ENCODE measurements at regions not wholly inside any gene's neighbourhood (a gene's known extent, or its start where the extent isn't known, plus 50 kb on each side); places are given as distances from the start of the nearest gene placed in this dataset.
A peak's percentile ranks its signal among the peaks of the same experiment; 100 is the strongest.
"Not testable (repeated sequence)": the region's sequence is repeated elsewhere in the genome, so short reads cannot be mapped to it uniquely, and the experiment has no call there.

DNA sequence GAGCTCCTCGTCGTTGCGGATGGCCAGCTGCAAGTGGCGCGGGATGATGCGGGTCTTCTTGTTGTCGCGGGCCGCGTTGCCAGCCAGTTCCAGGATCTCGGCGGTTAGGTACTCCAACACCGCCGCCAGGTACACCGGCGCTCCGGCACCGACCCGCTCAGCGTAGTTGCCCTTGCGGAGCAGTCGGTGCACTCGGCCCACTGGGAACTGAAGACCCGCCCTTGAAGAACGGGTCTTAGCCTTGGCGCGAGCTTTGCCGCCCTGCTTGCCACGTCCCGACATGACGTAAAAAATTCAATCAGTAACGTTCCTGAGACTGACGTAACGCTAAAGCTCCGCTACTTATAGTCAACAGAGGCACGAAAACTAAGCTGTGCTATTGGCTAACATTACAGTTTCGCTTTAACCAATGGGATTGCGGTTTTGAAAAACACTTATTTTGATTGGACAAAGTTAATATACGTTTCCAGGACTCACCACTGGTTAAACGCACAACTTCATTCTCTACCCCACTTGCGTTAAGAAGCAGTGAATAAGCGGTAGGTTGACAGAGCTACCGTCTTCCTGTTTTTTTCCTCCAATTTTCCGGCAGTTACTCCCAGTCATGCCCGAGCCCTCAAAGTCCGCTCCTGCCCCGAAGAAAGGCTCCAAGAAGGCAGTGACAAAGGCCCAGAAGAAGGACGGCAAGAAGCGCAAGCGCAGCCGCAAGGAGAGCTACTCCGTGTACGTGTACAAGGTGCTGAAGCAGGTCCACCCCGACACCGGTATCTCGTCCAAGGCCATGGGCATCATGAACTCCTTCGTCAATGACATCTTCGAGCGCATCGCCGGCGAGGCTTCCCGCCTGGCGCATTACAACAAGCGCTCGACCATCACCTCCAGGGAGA is 73.9 kb downstream of the OR2B2 start:
- peak; percentile 100 for DNase-seq (ENCODE audit: extremely low read depth, low read depth)
- TF ChIP-seq CTCF (IDR thresholded peaks at IDR 0.05; ENCODE audit: low read depth, low read length, missing control alignments) = no peak
- H3K4me3 ChIP-seq (replicated peaks; ENCODE audit: low read depth, low read length) = peak overlapping the region; percentile 84

GRCh38 chr6:27837625-27838057 is 74.6 kb downstream of the OR2B2 start:
- H3K4me3 ChIP-seq (replicated peaks; ENCODE audit: low read depth, low read length) = peak overlapping the region; percentile 84
- DNase-seq (ENCODE audit: extremely low read depth, low read depth) = no peak
- TF ChIP-seq CTCF (IDR thresholded peaks at IDR 0.05; ENCODE audit: low read depth, low read length, missing control alignments) = no peak

GRCh38 chr6:27836783-27837624 is 75.2 kb downstream of the OR2B2 start:
- DNase-seq (ENCODE audit: extremely low read depth, low read depth) = peak; percentile 78

DNA sequence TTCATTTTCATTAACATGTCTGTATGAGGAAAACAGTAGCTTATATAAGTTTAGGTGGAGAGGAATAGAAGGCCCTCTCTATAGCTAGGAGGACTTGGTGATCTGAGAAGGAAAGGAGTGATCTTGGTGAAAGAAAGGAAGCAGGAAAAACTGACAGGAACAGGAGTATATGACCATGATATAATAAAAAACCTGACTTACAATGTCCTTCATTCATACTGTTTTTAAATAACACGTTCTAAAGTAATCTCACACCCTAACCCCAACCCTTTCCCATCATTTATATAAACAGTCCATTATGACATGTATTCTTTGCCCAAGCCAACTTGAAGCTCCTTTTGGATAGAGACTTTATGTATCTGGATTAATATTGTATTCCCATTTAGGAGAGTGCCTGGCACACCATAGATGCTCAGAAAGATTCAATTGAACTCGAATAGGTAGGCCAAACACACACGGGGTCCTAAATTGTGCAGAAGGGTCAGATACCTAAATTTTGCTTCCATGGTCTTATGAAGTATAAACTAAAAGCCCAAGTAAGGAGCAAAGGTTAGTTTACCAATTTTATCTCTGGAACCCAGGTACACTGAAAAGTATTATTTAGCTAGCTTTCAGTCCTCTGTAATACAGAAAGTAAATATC is 75.9 kb downstream of the OR2B2 start:
- DNase-seq (ENCODE audit: extremely low read depth, low read depth) = no peak
- peak overlapping the region; percentile 84 for H3K4me3 ChIP-seq (replicated peaks; ENCODE audit: low read depth, low read length)
- no peak for TF ChIP-seq CTCF (IDR thresholded peaks at IDR 0.05; ENCODE audit: low read depth, low read length, missing control alignments)

More at GRCh38 chr6:27836783-27837624, 75.2 kb downstream of the OR2B2 start:
- TF ChIP-seq CTCF (IDR thresholded peaks at IDR 0.05; ENCODE audit: low read depth, low read length, missing control alignments) = no peak
- H3K4me3 ChIP-seq (replicated peaks; ENCODE audit: low read depth, low read length) = peak overlapping the region; percentile 84

GRCh38 chr6:27834879-27835549 is 77.2 kb downstream of the OR2B2 start:
- H3K4me3 ChIP-seq (replicated peaks; ENCODE audit: low read depth, low read length) = no peak overlapping the region
- no peak for TF ChIP-seq CTCF (IDR thresholded peaks at IDR 0.05; ENCODE audit: low read depth, low read length, missing control alignments)
- no peak for DNase-seq (ENCODE audit: extremely low read depth, low read depth)

GRCh38 chr6:27834384-27834783 is 77.8 kb downstream of the OR2B2 start:
- no peak for DNase-seq (ENCODE audit: extremely low read depth, low read depth)
- no peak overlapping the region for H3K4me3 ChIP-seq (replicated peaks; ENCODE audit: low read depth, low read length)
- TF ChIP-seq CTCF (IDR thresholded peaks at IDR 0.05; ENCODE audit: low read depth, low read length, missing control alignments) = no peak

GRCh38 chr6:27831434-27832081 is 80.6 kb downstream of the OR2B2 start:
- H3K4me3 ChIP-seq (replicated peaks; ENCODE audit: low read depth, low read length) = peak overlapping the region; percentile 60

DNA sequence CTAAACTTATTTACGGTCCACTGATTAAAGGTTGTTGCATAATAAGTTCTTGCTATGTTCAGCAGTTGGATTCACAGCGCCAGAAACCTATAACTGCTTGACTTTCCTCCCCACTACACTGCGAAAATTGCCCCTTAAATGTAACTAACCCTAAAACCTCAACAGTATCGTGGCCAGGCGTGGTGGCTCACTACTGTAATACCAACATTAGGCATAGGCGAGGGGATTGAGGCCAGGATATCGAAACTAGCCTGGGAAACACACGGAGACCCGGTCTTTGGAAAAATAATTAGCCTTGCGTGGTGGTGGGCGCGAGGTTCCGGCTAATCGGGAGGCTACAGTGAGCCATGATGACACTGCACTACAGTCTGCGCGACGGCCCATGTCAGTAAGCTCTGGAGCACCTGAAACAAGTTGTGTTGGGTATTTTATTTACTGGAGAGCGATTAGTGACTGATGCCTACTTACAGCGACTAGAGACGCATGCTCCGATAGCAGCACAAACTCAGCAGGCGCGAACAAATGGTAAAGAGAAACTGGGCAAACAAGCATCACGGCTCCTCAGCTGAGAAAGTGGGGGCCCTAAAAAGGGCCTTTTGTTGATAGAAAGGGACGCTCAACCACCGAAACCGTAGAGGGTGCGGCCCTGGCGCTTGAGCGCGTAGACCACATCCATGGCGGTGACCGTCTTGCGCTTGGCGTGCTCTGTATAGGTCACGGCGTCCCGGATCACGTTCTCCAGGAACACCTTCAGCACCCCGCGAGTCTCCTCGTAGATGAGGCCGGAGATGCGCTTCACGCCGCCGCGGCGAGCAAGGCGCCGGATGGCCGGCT is 81.4 kb downstream of the OR2B2 start:
- DNase-seq (ENCODE audit: extremely low read depth, low read depth) = not testable (repeated sequence)
- H3K4me3 ChIP-seq (replicated peaks; ENCODE audit: low read depth, low read length) = peak overlapping the region; percentile 60

More at GRCh38 chr6:27831434-27832081, 80.6 kb downstream of the OR2B2 start:
- DNase-seq (ENCODE audit: extremely low read depth, low read depth) = not testable (repeated sequence)

Measured in HFF-Myc (cell line).